GM12864 (cell line): ENCODE measurements at regions not wholly inside any gene's neighbourhood (a gene's known extent, or its start where the extent isn't known, plus 50 kb on each side); places are given as distances from the start of the nearest gene placed in this dataset.

Experiments
- DNase-seq: peaks from one replicate; pipeline ENCODE4 v3.0.0-alpha.2; 2011; ENCODE audit warnings: low read depth
- H3K4me3 ChIP-seq: 2 replicates; pipeline ENCODE4 v1.5.1; 2011; ENCODE audit warnings: mild to moderate bottlenecking, low read depth, low read length, control low read depth
- TF ChIP-seq, protein P1 (sequence below): IDR thresholded peaks from 2 replicates; pipeline ENCODE4 v1.5.1; 2011; ENCODE audit warnings: low read depth, mild to moderate bottlenecking, moderate library complexity, low read length, control low read depth, inconsistent platforms; ENCODE audit errors: missing control alignments

DNA sequence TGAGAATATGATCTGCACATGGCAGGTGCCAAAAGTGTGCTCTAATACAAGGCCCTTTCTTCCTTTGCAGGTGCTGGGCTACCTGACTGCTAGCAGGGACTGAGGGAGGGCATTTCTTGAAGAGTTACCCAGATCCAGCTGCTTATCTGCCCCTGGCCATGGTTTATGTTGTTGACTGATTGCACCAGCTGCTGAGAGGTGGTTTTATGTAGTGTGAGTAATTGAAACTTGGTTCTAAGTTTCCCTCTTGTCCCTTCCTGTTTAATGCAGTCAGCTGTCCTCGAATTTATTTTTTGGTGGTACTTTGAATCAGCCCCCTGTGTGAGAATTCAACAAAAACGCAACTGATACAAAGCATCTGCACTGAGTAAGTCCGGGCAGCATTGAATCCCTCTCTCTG lies 288.3 kb upstream of the C2CD4B start:
- TF ChIP-seq, protein P1, sequence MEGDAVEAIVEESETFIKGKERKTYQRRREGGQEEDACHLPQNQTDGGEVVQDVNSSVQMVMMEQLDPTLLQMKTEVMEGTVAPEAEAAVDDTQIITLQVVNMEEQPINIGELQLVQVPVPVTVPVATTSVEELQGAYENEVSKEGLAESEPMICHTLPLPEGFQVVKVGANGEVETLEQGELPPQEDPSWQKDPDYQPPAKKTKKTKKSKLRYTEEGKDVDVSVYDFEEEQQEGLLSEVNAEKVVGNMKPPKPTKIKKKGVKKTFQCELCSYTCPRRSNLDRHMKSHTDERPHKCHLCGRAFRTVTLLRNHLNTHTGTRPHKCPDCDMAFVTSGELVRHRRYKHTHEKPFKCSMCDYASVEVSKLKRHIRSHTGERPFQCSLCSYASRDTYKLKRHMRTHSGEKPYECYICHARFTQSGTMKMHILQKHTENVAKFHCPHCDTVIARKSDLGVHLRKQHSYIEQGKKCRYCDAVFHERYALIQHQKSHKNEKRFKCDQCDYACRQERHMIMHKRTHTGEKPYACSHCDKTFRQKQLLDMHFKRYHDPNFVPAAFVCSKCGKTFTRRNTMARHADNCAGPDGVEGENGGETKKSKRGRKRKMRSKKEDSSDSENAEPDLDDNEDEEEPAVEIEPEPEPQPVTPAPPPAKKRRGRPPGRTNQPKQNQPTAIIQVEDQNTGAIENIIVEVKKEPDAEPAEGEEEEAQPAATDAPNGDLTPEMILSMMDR = no peak
- no peak for DNase-seq
- H3K4me3 ChIP-seq = no peak overlapping the region

DNA sequence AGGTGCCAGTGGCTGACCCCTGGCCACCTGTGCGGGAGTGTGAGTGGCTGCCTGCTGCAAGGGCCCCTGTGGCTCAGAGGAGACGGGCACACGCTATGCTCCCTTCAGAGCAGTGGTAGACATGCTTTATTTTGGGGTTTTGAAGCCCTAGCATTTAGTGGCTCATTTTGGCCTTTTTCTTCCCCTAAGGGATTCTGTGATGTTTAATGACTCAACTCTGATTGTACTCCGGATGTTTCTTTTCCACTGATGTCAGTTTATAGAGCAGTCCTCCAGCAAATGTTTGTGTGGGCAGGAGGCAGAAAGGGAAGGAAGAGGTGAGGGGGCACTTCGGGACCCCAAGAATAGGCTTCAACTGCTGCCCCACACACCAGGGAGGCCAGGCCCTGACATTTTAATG lies 288.9 kb upstream of the C2CD4B start:
- no peak for DNase-seq
- H3K4me3 ChIP-seq = no peak overlapping the region
- TF ChIP-seq, protein P1 = no peak

DNA sequence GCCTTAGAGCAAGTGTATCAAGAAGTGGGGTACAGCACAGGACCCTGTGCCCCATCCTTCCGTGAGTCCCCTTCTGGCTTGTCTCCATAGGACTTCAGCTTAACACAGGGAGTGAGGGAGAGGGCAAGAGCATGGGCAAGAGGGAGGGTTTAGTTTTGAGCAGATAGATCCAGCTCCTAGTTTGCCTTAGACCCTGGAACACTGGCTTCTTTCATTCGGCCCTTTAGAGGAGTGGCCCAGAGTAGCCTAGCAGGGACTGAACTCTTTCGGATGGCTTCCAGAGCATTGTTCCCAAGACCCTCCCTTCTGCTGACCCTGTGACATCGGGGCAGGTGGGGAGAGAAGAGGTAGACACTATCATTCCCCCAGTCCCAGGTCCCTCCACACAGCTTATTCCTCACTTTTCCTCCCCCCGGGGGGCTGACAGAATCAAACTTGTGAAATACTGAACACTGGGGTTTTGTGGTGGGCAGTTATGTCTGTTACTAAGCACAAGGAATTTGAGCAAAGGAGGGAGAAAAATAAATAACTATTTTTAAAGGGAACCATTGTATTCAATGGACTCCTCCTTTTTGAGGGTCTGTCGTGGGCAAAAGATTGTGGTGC lies 289.6 kb upstream of the C2CD4B start:
- TF ChIP-seq, protein P1 = no peak
- H3K4me3 ChIP-seq = no peak overlapping the region
- DNase-seq = no peak

DNA sequence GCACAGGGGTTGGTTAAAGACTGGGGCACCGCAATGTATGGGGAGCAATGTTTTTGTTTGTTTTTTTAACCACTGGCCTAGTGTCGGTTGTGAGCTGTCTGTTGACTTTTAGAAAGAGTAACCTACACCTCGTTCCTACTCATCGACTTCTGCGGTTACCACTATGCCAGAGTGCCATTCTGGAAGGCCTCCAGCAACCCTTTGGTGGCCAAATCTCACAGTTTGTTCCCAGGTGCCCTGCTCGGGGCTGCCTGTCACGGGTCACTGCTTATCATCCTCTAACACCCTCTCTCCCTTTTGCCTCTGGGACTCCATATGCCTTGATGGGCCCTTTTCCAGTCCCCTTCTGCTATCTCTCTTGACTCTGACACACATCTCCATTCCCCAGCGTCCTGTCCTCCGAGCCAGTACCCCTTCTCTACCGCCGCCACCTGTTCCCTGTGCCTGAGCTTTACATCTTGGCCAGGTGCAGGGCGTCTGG lies 290.4 kb upstream of the C2CD4B start:
- DNase-seq = no peak
- TF ChIP-seq, protein P1 = no peak
- no peak overlapping the region for H3K4me3 ChIP-seq

DNA sequence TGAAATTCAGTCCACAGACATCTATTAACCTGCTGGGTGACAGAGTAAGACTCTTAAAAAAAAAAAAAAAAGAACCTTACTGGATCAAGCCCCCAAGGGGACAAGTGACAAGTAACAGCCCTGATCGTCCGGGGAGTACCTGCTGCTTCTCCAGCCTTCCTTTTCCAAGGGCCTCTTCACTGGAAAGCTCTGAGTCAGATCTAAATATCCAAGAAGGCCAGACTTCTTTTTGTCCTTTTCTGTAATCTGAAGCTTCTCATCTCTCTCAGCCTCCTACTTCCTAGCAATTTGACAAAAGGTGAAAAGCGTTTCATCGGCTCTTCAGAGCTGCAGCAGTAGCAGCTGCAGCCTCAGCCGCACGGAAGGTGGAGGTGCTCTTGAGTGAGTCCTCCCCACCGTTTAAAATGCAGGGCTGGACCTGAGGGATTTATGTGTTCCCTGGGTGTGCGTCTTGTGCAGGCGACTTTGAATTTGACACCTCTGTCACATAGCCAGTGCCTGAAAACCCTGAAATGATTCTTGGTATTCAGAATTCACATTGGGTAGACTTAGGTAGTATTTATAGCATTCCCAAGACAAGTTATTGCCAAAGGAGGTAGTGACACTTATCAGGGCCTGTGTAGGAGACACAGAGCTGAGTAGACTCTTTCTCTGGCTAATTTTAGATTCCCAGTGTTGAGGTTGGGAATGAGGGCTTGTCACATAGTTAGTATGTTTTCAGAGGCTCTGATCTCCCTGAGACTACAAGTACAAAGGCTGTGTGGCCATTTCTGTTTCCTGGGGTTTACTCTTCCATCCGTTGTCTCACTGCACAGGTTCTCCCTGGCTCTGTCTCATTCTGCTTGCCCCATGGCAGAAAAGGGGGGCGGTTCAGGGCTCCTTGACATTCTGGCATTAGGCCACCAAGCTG lies 291.2 kb upstream of the C2CD4B start:
- TF ChIP-seq, protein P1 = no peak
- H3K4me3 ChIP-seq = no peak overlapping the region
- no peak for DNase-seq

DNA sequence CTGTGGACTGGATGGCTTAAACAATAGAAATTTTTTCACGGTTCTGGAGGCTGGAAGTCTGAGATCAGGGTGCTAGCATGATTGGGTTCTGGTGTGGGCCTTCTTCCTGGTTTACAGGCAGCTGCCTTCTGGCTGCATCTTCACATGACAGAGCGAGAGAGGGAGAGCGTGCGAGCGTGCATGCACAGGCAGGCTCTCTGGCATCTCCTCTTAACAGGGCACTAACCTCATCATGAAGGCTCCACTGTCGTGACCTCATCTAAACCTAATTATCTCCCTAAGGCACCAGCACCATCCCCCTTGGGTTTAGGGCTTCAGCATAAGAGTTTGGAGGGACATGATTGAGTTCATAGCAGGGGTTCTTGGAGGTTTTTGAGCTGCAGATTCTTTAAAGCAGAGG lies 292.0 kb upstream of the C2CD4B start:
- no peak for DNase-seq
- TF ChIP-seq, protein P1 = no peak
- no peak overlapping the region for H3K4me3 ChIP-seq

DNA sequence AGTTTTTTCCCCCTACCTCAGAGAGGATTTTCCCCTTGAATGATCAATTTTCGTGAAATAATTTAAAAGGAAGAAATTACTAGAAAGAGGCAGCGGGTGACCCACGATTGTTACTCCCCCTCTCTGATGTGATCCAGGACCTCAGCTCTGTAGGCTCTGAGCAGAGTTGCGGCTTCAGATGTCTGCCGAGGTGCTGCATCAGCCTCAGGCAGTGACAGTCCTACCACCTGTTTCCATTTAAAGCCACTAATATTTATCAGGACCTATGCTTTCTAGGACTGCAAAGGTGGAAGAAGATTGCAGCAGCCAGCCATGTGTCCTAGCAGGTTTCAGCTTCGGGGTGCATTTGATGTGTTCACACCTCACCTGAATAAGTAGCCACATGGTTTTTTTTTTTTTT lies 294.8 kb upstream of the C2CD4B start:
- no peak for DNase-seq
- TF ChIP-seq, protein P1 = no peak
- H3K4me3 ChIP-seq = no peak overlapping the region
